22Rv1 (cell line): ENCODE measurements at regions not wholly inside any gene's neighbourhood (a gene's known extent, or its start where the extent isn't known, plus 50 kb on each side); places are given as distances from the start of the nearest gene placed in this dataset.

Experiments used
- CTCF ChIP-seq: fragments of 450-650 bp; IDR thresholded peaks from 2 replicates; pipeline ENCODE4 v1.5.1; 2017; ENCODE audit warnings: mild to moderate bottlenecking
- ZFX ChIP-seq: fragments of 450-650 bp; IDR thresholded peaks from 2 replicates; pipeline ENCODE4 v1.6.1; 2017; ENCODE audit warnings: antibody characterized with exemption, borderline replicate concordance

- TF ChIP-seq CTCF (no peak), ZFX (no peak)
Measured at GRCh38 chr1:38735651-38736161, 123.9 kb downstream of the RRAGC start.
